Stromal cell of bone marrow (primary cell): ENCODE measurements at regions not wholly inside any gene's neighbourhood (a gene's known extent, or its start where the extent isn't known, plus 50 kb on each side); places are given as distances from the start of the nearest gene placed in this dataset.
"Not testable (repeated sequence)": the region's sequence is repeated elsewhere in the genome, so short reads cannot be mapped to it uniquely, and the experiment has no call there.

Experiments
- DNase-seq: peaks from one replicate; pipeline ENCODE4 v3.0.0-alpha.2; 2012; ENCODE audit warnings: low read depth

GRCh38 chr21:16116798-16117197, 387.0 kb downstream of the USP25 start:
- DNase-seq, result no peak

GRCh38 chr21:16117331-16117730, 387.5 kb downstream of the USP25 start:
- DNase-seq, result no peak

GRCh38 chr21:16117851-16118590, 388.2 kb downstream of the USP25 start:
- DNase-seq, result peak; percentile 75

- peak; percentile 70 for DNase-seq
Observed at GRCh38 chr21:16124378-16125138, 394.8 kb downstream of the USP25 start.

- no peak for DNase-seq
Observed at GRCh38 chr21:16125274-16125673, 395.5 kb downstream of the USP25 start.

- not testable (repeated sequence) for DNase-seq
Observed at GRCh38 chr21:16132453-16132852, 402.7 kb downstream of the USP25 start.

GRCh38 chr21:16133248-16133647, 403.5 kb downstream of the USP25 start:
- no peak for DNase-seq

- no peak for DNase-seq
Observed at GRCh38 chr21:16134134-16134533, 404.4 kb downstream of the USP25 start.

- no peak for DNase-seq
Observed at GRCh38 chr21:16137106-16137505, 407.3 kb downstream of the USP25 start.

- no peak for DNase-seq
Observed at GRCh38 chr21:16145052-16145451, 415.3 kb downstream of the USP25 start.

GRCh38 chr21:16145479-16145878, 415.7 kb downstream of the USP25 start:
- DNase-seq, result no peak

GRCh38 chr21:16154321-16154720, 424.5 kb downstream of the USP25 start:
- DNase-seq, result no peak

GRCh38 chr21:16154951-16155635, 425.3 kb downstream of the USP25 start:
- no peak for DNase-seq

GRCh38 chr21:16156841-16157489, 427.2 kb downstream of the USP25 start:
- DNase-seq, result no peak

GRCh38 chr21:16159213-16159970, 429.6 kb downstream of the USP25 start:
- DNase-seq, result peak; percentile 13

GRCh38 chr21:16159971-16160350, 430.2 kb downstream of the USP25 start:
- DNase-seq, result no peak

GRCh38 chr21:16162953-16163352, 433.2 kb downstream of the USP25 start:
- DNase-seq, result no peak

GRCh38 chr21:16169102-16169511, 439.3 kb downstream of the USP25 start:
- peak; percentile 33 for DNase-seq

- no peak for DNase-seq
Observed at GRCh38 chr21:16169779-16170178, 440.0 kb downstream of the USP25 start.

- DNase-seq, result no peak
Observed at GRCh38 chr21:16176570-16176969, 446.8 kb downstream of the USP25 start.

- DNase-seq, result no peak
Observed at GRCh38 chr21:16177532-16177931, 447.8 kb downstream of the USP25 start.

- DNase-seq, result no peak
Observed at GRCh38 chr21:16179773-16180172, 450.0 kb downstream of the USP25 start.
